ENCODE measurements at regions not wholly inside any gene's neighbourhood (a gene's known extent, or its start where the extent isn't known, plus 50 kb on each side); places are given as distances from the start of the nearest gene placed in this dataset.

- H3K36me3 ChIP-seq (ENCODE audit: insufficient read depth, low read length): no peaks in the 10 kb centered on the region
- H3K9ac ChIP-seq (ENCODE audit: insufficient read length): no peak overlapping the region
- no peak for TF ChIP-seq EZH2 (IDR thresholded peaks at IDR 0.05)
- no peak for TF ChIP-seq POLR2AphosphoS5 (IDR thresholded peaks at IDR 0.05; ENCODE audit: borderline replicate concordance, low read depth, low read length)
- no peak for TF ChIP-seq FOXP2 (optimal IDR thresholded peaks at IDR 0.05; ENCODE audit: control extremely low read depth, extremely low read length, insufficient read depth)
- H3K4me3 ChIP-seq: no peak overlapping the region
- no peak for DNase-seq (ENCODE audit: low read depth, low spot score)
- H3K9me3 ChIP-seq (ENCODE audit: low read depth, low read length): no peaks in the 10 kb centered on the region
- no peak overlapping the region for H3K27ac ChIP-seq
These were observed 120.4 kb downstream of the TDRD15 start for GRCh38 chr2:21244161-21244560.

- Histone ChIP-seq H3K9ac (ENCODE audit: insufficient read length) (no peak overlapping the region), H3K36me3 (ENCODE audit: insufficient read depth, low read length) (no peaks in the 10 kb centered on the region), H3K9me3 (ENCODE audit: low read depth, low read length) (no peaks in the 10 kb centered on the region), H3K4me3 (no peak overlapping the region), H3K27ac (no peak overlapping the region)
- no peak for TF ChIP-seq FOXP2 (optimal IDR thresholded peaks at IDR 0.05; ENCODE audit: control extremely low read depth, extremely low read length, insufficient read depth)
- no peak for TF ChIP-seq EZH2 (IDR thresholded peaks at IDR 0.05)
- no peak for TF ChIP-seq POLR2AphosphoS5 (IDR thresholded peaks at IDR 0.05; ENCODE audit: borderline replicate concordance, low read depth, low read length)
- DNase-seq (ENCODE audit: low read depth, low spot score): no peak
These were observed 121.8 kb downstream of the TDRD15 start for GRCh38 chr2:21245565-21245964.

GRCh38 chr2:21249367-21249766 is 125.6 kb downstream of the TDRD15 start:
- H3K9ac ChIP-seq (ENCODE audit: insufficient read length): no peak overlapping the region

GRCh38 chr2:21250673-21251072 is 126.9 kb downstream of the TDRD15 start:
- no peak for DNase-seq (ENCODE audit: low read depth, low spot score)
- H3K9ac ChIP-seq (ENCODE audit: insufficient read length): no peak overlapping the region
- no peak for TF ChIP-seq EZH2 (IDR thresholded peaks at IDR 0.05)
- no peak for TF ChIP-seq FOXP2 (optimal IDR thresholded peaks at IDR 0.05; ENCODE audit: control extremely low read depth, extremely low read length, insufficient read depth)
- TF ChIP-seq POLR2AphosphoS5 (IDR thresholded peaks at IDR 0.05; ENCODE audit: borderline replicate concordance, low read depth, low read length): no peak
- H3K27ac ChIP-seq: no peak overlapping the region
- H3K4me3 ChIP-seq: no peak overlapping the region
- H3K36me3 ChIP-seq (ENCODE audit: insufficient read depth, low read length): no peaks in the 10 kb centered on the region
- no peaks in the 10 kb centered on the region for H3K9me3 ChIP-seq (ENCODE audit: low read depth, low read length)

More at GRCh38 chr2:21249367-21249766, 125.6 kb downstream of the TDRD15 start:
- H3K4me3 ChIP-seq: no peak overlapping the region
- no peak for DNase-seq (ENCODE audit: low read depth, low spot score)
- H3K9me3 ChIP-seq (ENCODE audit: low read depth, low read length): no peaks in the 10 kb centered on the region
- H3K27ac ChIP-seq: no peak overlapping the region
- no peaks in the 10 kb centered on the region for H3K36me3 ChIP-seq (ENCODE audit: insufficient read depth, low read length)
- TF ChIP-seq EZH2 (IDR thresholded peaks at IDR 0.05): no peak
- TF ChIP-seq FOXP2 (optimal IDR thresholded peaks at IDR 0.05; ENCODE audit: control extremely low read depth, extremely low read length, insufficient read depth): no peak
- no peak for TF ChIP-seq POLR2AphosphoS5 (IDR thresholded peaks at IDR 0.05; ENCODE audit: borderline replicate concordance, low read depth, low read length)

- no peak overlapping the region for H3K4me3 ChIP-seq
- no peak for TF ChIP-seq POLR2AphosphoS5 (IDR thresholded peaks at IDR 0.05; ENCODE audit: borderline replicate concordance, low read depth, low read length)
- TF ChIP-seq FOXP2 (optimal IDR thresholded peaks at IDR 0.05; ENCODE audit: control extremely low read depth, extremely low read length, insufficient read depth): no peak
- no peak for TF ChIP-seq EZH2 (IDR thresholded peaks at IDR 0.05)
- no peak overlapping the region for H3K9ac ChIP-seq (ENCODE audit: insufficient read length)
- H3K9me3 ChIP-seq (ENCODE audit: low read depth, low read length): no peaks in the 10 kb centered on the region
- DNase-seq (ENCODE audit: low read depth, low spot score): no peak
- H3K36me3 ChIP-seq (ENCODE audit: insufficient read depth, low read length): no peaks in the 10 kb centered on the region
- no peak overlapping the region for H3K27ac ChIP-seq
These were observed 127.6 kb downstream of the TDRD15 start for GRCh38 chr2:21251216-21251980.

GRCh38 chr2:21253311-21254027 is 129.7 kb downstream of the TDRD15 start:
- H3K9me3 ChIP-seq (ENCODE audit: low read depth, low read length): no peaks in the 10 kb centered on the region
- no peak for DNase-seq (ENCODE audit: low read depth, low spot score)

GRCh38 chr2:21254170-21254965 is 130.6 kb downstream of the TDRD15 start:
- Histone ChIP-seq H3K9me3 (ENCODE audit: low read depth, low read length) (no peaks in the 10 kb centered on the region), H3K36me3 (ENCODE audit: insufficient read depth, low read length) (no peaks in the 10 kb centered on the region), H3K4me3 (no peak overlapping the region), H3K9ac (ENCODE audit: insufficient read length) (no peak overlapping the region), H3K27ac (no peak overlapping the region)
- TF ChIP-seq EZH2 (IDR thresholded peaks at IDR 0.05) (no peak), POLR2AphosphoS5 (IDR thresholded peaks at IDR 0.05; ENCODE audit: borderline replicate concordance, low read depth, low read length) (no peak), FOXP2 (optimal IDR thresholded peaks at IDR 0.05; ENCODE audit: control extremely low read depth, extremely low read length, insufficient read depth) (no peak)
- DNase-seq (ENCODE audit: low read depth, low spot score): no peak

More at GRCh38 chr2:21253311-21254027, 129.7 kb downstream of the TDRD15 start:
- TF ChIP-seq POLR2AphosphoS5 (IDR thresholded peaks at IDR 0.05; ENCODE audit: borderline replicate concordance, low read depth, low read length) (no peak), EZH2 (IDR thresholded peaks at IDR 0.05) (no peak), FOXP2 (optimal IDR thresholded peaks at IDR 0.05; ENCODE audit: control extremely low read depth, extremely low read length, insufficient read depth) (no peak)
- Histone ChIP-seq H3K4me3 (no peak overlapping the region), H3K27ac (no peak overlapping the region), H3K36me3 (ENCODE audit: insufficient read depth, low read length) (no peaks in the 10 kb centered on the region), H3K9ac (ENCODE audit: insufficient read length) (no peak overlapping the region)

GRCh38 chr2:21256006-21256405 is 132.2 kb downstream of the TDRD15 start:
- Histone ChIP-seq H3K4me3 (no peak overlapping the region), H3K36me3 (ENCODE audit: insufficient read depth, low read length) (no peaks in the 10 kb centered on the region), H3K27ac (no peak overlapping the region), H3K9me3 (ENCODE audit: low read depth, low read length) (no peaks in the 10 kb centered on the region), H3K9ac (ENCODE audit: insufficient read length) (no peak overlapping the region)
- no peak for DNase-seq (ENCODE audit: low read depth, low spot score)
- TF ChIP-seq FOXP2 (optimal IDR thresholded peaks at IDR 0.05; ENCODE audit: control extremely low read depth, extremely low read length, insufficient read depth): no peak
- TF ChIP-seq EZH2 (IDR thresholded peaks at IDR 0.05): no peak
- no peak for TF ChIP-seq POLR2AphosphoS5 (IDR thresholded peaks at IDR 0.05; ENCODE audit: borderline replicate concordance, low read depth, low read length)

All from SK-N-MC (cell line).